ENCODE measurements at regions not wholly inside any gene's neighbourhood (a gene's known extent, or its start where the extent isn't known, plus 50 kb on each side); places are given as distances from the start of the nearest gene placed in this dataset.

GRCh38 chr14:49381778-49382177 lies 204.4 kb downstream of the RPS29 start:
- H3K36me3 Mint-ChIP-seq (ENCODE audit: insufficient read depth), result no peaks in the 10 kb centered on the region
- H3K4me3 Mint-ChIP-seq, result no peak overlapping the region
- peaks cover 5% of the 10 kb centered on the region for H3K9me3 Mint-ChIP-seq
- no peak for ATAC-seq
- no peak for DNase-seq
- no peaks in the 10 kb centered on the region for H3K4me1 Mint-ChIP-seq (ENCODE audit: low read depth)
- peaks cover 26% of the 10 kb centered on the region for H3K27me3 Mint-ChIP-seq (ENCODE audit: low read depth)

GRCh38 chr14:49367696-49368095 lies 218.5 kb downstream of the RPS29 start:
- Mint-ChIP-seq H3K4me3 (no peak overlapping the region), H3K27me3 (ENCODE audit: low read depth) (no peaks in the 10 kb centered on the region), H3K9me3 (no peaks in the 10 kb centered on the region), H3K4me1 (ENCODE audit: low read depth) (no peaks in the 10 kb centered on the region), H3K36me3 (ENCODE audit: insufficient read depth) (no peaks in the 10 kb centered on the region)
- DNase-seq, result no peak
- ATAC-seq, result no peak

GRCh38 chr14:49366416-49366815 lies 219.8 kb downstream of the RPS29 start:
- H3K27me3 Mint-ChIP-seq (ENCODE audit: low read depth), result peaks cover 2% of the 10 kb centered on the region
- ATAC-seq (no peak), DNase-seq (no peak)
- no peak overlapping the region for H3K4me3 Mint-ChIP-seq
- H3K36me3 Mint-ChIP-seq (ENCODE audit: insufficient read depth), result no peaks in the 10 kb centered on the region
- no peaks in the 10 kb centered on the region for H3K9me3 Mint-ChIP-seq
- no peaks in the 10 kb centered on the region for H3K4me1 Mint-ChIP-seq (ENCODE audit: low read depth)

GRCh38 chr14:49364752-49365117 lies 221.4 kb downstream of the RPS29 start:
- peaks cover 7% of the 10 kb centered on the region for H3K9me3 Mint-ChIP-seq
- DNase-seq (no peak), ATAC-seq (no peak)
- H3K36me3 Mint-ChIP-seq (ENCODE audit: insufficient read depth), result no peaks in the 10 kb centered on the region
- no peak overlapping the region for H3K4me3 Mint-ChIP-seq
- no peaks in the 10 kb centered on the region for H3K4me1 Mint-ChIP-seq (ENCODE audit: low read depth)
- H3K27me3 Mint-ChIP-seq (ENCODE audit: low read depth), result peaks cover 2% of the 10 kb centered on the region

- Mint-ChIP-seq H3K9me3 (peaks cover 12% of the 10 kb centered on the region), H3K4me3 (no peak overlapping the region), H3K27me3 (ENCODE audit: low read depth) (peaks cover 2% of the 10 kb centered on the region), H3K36me3 (ENCODE audit: insufficient read depth) (no peaks in the 10 kb centered on the region), H3K4me1 (ENCODE audit: low read depth) (no peaks in the 10 kb centered on the region)
- no peak for ATAC-seq
- DNase-seq, result no peak
Measured at GRCh38 chr14:49363821-49364751, 222.1 kb downstream of the RPS29 start.

- no peaks in the 10 kb centered on the region for H3K4me1 Mint-ChIP-seq (ENCODE audit: low read depth)
- peaks cover 4% of the 10 kb centered on the region for H3K27me3 Mint-ChIP-seq (ENCODE audit: low read depth)
- H3K4me3 Mint-ChIP-seq, result no peak overlapping the region
- H3K36me3 Mint-ChIP-seq (ENCODE audit: insufficient read depth), result no peaks in the 10 kb centered on the region
- H3K9me3 Mint-ChIP-seq, result peaks cover 13% of the 10 kb centered on the region
- ATAC-seq (no peak), DNase-seq (no peak)
Measured at GRCh38 chr14:49362916-49363315, 223.3 kb downstream of the RPS29 start.

- no peaks in the 10 kb centered on the region for H3K9me3 Mint-ChIP-seq
- H3K4me1 Mint-ChIP-seq (ENCODE audit: low read depth), result no peaks in the 10 kb centered on the region
- H3K36me3 Mint-ChIP-seq (ENCODE audit: insufficient read depth), result no peaks in the 10 kb centered on the region
- DNase-seq (no peak), ATAC-seq (no peak)
- H3K27me3 Mint-ChIP-seq (ENCODE audit: low read depth), result peaks cover 6% of the 10 kb centered on the region
- no peak overlapping the region for H3K4me3 Mint-ChIP-seq
Measured at GRCh38 chr14:49339130-49339529, 247.1 kb downstream of the RPS29 start.

- H3K27me3 Mint-ChIP-seq (ENCODE audit: low read depth), result peaks cover 9% of the 10 kb centered on the region
- no peaks in the 10 kb centered on the region for H3K36me3 Mint-ChIP-seq (ENCODE audit: insufficient read depth)
- H3K4me1 Mint-ChIP-seq (ENCODE audit: low read depth), result no peaks in the 10 kb centered on the region
- DNase-seq (no peak), ATAC-seq (no peak)
- H3K4me3 Mint-ChIP-seq, result no peak overlapping the region
- no peaks in the 10 kb centered on the region for H3K9me3 Mint-ChIP-seq
Measured at GRCh38 chr14:49319810-49320209, 266.4 kb downstream of the RPS29 start.

GRCh38 chr14:49315570-49315969 lies 270.6 kb downstream of the RPS29 start:
- ATAC-seq (no peak), DNase-seq (no peak)
- Mint-ChIP-seq H3K36me3 (ENCODE audit: insufficient read depth) (no peaks in the 10 kb centered on the region), H3K27me3 (ENCODE audit: low read depth) (peaks cover 5% of the 10 kb centered on the region), H3K4me3 (no peak overlapping the region), H3K9me3 (no peaks in the 10 kb centered on the region), H3K4me1 (ENCODE audit: low read depth) (no peaks in the 10 kb centered on the region)

GRCh38 chr14:49314737-49315136 lies 271.4 kb downstream of the RPS29 start:
- Mint-ChIP-seq H3K4me1 (ENCODE audit: low read depth) (no peaks in the 10 kb centered on the region), H3K9me3 (no peaks in the 10 kb centered on the region), H3K36me3 (ENCODE audit: insufficient read depth) (no peaks in the 10 kb centered on the region), H3K4me3 (no peak overlapping the region), H3K27me3 (ENCODE audit: low read depth) (peaks cover 2% of the 10 kb centered on the region)
- ATAC-seq, result no peak
- DNase-seq, result no peak

GRCh38 chr14:49313108-49313507 lies 273.1 kb downstream of the RPS29 start:
- ATAC-seq (no peak), DNase-seq (no peak)
- no peaks in the 10 kb centered on the region for H3K36me3 Mint-ChIP-seq (ENCODE audit: insufficient read depth)
- peaks cover 2% of the 10 kb centered on the region for H3K27me3 Mint-ChIP-seq (ENCODE audit: low read depth)
- no peaks in the 10 kb centered on the region for H3K4me1 Mint-ChIP-seq (ENCODE audit: low read depth)
- no peaks in the 10 kb centered on the region for H3K9me3 Mint-ChIP-seq
- no peak overlapping the region for H3K4me3 Mint-ChIP-seq

GRCh38 chr14:49310298-49310697 lies 275.9 kb downstream of the RPS29 start:
- H3K4me1 Mint-ChIP-seq (ENCODE audit: low read depth), result no peaks in the 10 kb centered on the region
- DNase-seq, result no peak
- no peaks in the 10 kb centered on the region for H3K36me3 Mint-ChIP-seq (ENCODE audit: insufficient read depth)
- H3K27me3 Mint-ChIP-seq (ENCODE audit: low read depth), result peaks cover 4% of the 10 kb centered on the region
- ATAC-seq, result no peak
- H3K4me3 Mint-ChIP-seq, result no peak overlapping the region
- H3K9me3 Mint-ChIP-seq, result no peaks in the 10 kb centered on the region

GRCh38 chr14:49306152-49306751 lies 279.9 kb downstream of the RPS29 start:
- DNase-seq (no peak), ATAC-seq (no peak)
- Mint-ChIP-seq H3K4me1 (ENCODE audit: low read depth) (no peaks in the 10 kb centered on the region), H3K9me3 (peaks cover 2% of the 10 kb centered on the region), H3K27me3 (ENCODE audit: low read depth) (peaks cover 4% of the 10 kb centered on the region), H3K36me3 (ENCODE audit: insufficient read depth) (no peaks in the 10 kb centered on the region), H3K4me3 (no peak overlapping the region)

- ATAC-seq (no peak), DNase-seq (no peak)
- Mint-ChIP-seq H3K4me1 (ENCODE audit: low read depth) (no peaks in the 10 kb centered on the region), H3K4me3 (no peak overlapping the region), H3K27me3 (ENCODE audit: low read depth) (peaks cover 4% of the 10 kb centered on the region), H3K36me3 (ENCODE audit: insufficient read depth) (no peaks in the 10 kb centered on the region), H3K9me3 (peaks cover 2% of the 10 kb centered on the region)
Measured at GRCh38 chr14:49303946-49304516, 282.1 kb downstream of the RPS29 start.

- no peak overlapping the region for H3K4me3 Mint-ChIP-seq
- ATAC-seq, result no peak
- no peaks in the 10 kb centered on the region for H3K9me3 Mint-ChIP-seq
- no peaks in the 10 kb centered on the region for H3K36me3 Mint-ChIP-seq (ENCODE audit: insufficient read depth)
- H3K4me1 Mint-ChIP-seq (ENCODE audit: low read depth), result no peaks in the 10 kb centered on the region
- DNase-seq, result no peak
- H3K27me3 Mint-ChIP-seq (ENCODE audit: low read depth), result no peaks in the 10 kb centered on the region
Measured at GRCh38 chr14:49297102-49297501, 289.1 kb downstream of the RPS29 start.
